Fibroblast of lung (primary cell): ENCODE measurements at regions not wholly inside any gene's neighbourhood (a gene's known extent, or its start where the extent isn't known, plus 50 kb on each side); places are given as distances from the start of the nearest gene placed in this dataset.

ENCODE experiments used
- EZH2 ChIP-seq: IDR thresholded peaks from 2 replicates; pipeline ENCODE4 v1.5.1; 2012; ENCODE audit warnings: low read length, control low read depth, mild to moderate bottlenecking; ENCODE audit errors: missing control alignments
- TF ChIP-seq, protein P1 (sequence below), 2 donors: IDR thresholded peaks in 1 of 2; conservative IDR thresholded peaks in 1 of 2; 1 replicate in 1 of 2; 2 replicates in 1 of 2; pipeline ENCODE4 v1.5.1; 2011 to 2012; ENCODE audit warnings: low read length in 2 of 2, control low read depth in 1 of 2, inconsistent platforms in 1 of 2, low read depth in 1 of 2, mild to moderate bottlenecking in 1 of 2

GRCh38 chr7:101146-102046, 91.0 kb upstream of the FAM20C start:
- TF ChIP-seq, protein P1, sequence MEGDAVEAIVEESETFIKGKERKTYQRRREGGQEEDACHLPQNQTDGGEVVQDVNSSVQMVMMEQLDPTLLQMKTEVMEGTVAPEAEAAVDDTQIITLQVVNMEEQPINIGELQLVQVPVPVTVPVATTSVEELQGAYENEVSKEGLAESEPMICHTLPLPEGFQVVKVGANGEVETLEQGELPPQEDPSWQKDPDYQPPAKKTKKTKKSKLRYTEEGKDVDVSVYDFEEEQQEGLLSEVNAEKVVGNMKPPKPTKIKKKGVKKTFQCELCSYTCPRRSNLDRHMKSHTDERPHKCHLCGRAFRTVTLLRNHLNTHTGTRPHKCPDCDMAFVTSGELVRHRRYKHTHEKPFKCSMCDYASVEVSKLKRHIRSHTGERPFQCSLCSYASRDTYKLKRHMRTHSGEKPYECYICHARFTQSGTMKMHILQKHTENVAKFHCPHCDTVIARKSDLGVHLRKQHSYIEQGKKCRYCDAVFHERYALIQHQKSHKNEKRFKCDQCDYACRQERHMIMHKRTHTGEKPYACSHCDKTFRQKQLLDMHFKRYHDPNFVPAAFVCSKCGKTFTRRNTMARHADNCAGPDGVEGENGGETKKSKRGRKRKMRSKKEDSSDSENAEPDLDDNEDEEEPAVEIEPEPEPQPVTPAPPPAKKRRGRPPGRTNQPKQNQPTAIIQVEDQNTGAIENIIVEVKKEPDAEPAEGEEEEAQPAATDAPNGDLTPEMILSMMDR (conservative IDR thresholded peaks at IDR 0.05 in 1 of 2, IDR thresholded peaks at IDR 0.05 in 1 of 2; ENCODE audit: low read depth in 1 of 2, low read length in 2 of 2) = no peak
- TF ChIP-seq EZH2 = no peak
